NB4 (cell line): ENCODE measurements at regions not wholly inside any gene's neighbourhood (a gene's known extent, or its start where the extent isn't known, plus 50 kb on each side); places are given as distances from the start of the nearest gene placed in this dataset.

Experiments
- MAX ChIP-seq: IDR thresholded peaks from 2 replicates; pipeline ENCODE4 v1.6.1; 2011; ENCODE audit warnings: low read depth, low read length
- MYC ChIP-seq: IDR thresholded peaks from 2 replicates; pipeline ENCODE4 v1.6.1; 2011; ENCODE audit warnings: low read depth, low read length
- POLR2A ChIP-seq: IDR thresholded peaks from 2 replicates; pipeline ENCODE4 v1.6.1; 2011; ENCODE audit warnings: mild to moderate bottlenecking; ENCODE audit not compliant: insufficient read length; ENCODE audit errors: extremely low read depth
- TF ChIP-seq, protein P1 (sequence below): IDR thresholded peaks from one replicate; pipeline ENCODE4 v1.5.1; 2012; ENCODE audit warnings: low read depth, low read length

DNA sequence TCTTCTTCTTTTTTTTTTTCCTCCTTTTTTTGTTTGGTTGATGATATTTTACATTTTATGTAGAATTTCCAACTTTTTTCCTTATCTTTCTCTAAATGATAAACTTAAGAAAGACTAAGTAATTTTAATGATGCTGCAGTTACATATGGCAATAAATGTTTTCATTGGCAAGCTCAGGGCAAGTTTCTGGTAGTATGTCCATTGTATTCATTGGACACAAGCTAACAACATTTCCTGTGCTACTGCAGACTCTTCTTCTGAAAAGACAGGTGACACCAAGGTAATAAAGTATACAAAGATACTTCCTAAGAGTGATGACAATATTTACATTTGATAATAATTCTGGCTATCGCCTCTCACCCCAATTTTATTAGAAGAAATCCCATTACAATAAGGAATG, 219.2 kb upstream of the NFIA start:
- TF ChIP-seq, protein P1, sequence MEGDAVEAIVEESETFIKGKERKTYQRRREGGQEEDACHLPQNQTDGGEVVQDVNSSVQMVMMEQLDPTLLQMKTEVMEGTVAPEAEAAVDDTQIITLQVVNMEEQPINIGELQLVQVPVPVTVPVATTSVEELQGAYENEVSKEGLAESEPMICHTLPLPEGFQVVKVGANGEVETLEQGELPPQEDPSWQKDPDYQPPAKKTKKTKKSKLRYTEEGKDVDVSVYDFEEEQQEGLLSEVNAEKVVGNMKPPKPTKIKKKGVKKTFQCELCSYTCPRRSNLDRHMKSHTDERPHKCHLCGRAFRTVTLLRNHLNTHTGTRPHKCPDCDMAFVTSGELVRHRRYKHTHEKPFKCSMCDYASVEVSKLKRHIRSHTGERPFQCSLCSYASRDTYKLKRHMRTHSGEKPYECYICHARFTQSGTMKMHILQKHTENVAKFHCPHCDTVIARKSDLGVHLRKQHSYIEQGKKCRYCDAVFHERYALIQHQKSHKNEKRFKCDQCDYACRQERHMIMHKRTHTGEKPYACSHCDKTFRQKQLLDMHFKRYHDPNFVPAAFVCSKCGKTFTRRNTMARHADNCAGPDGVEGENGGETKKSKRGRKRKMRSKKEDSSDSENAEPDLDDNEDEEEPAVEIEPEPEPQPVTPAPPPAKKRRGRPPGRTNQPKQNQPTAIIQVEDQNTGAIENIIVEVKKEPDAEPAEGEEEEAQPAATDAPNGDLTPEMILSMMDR: no peak
- TF ChIP-seq POLR2A: no peak
- TF ChIP-seq MAX: no peak
- TF ChIP-seq MYC: no peak
